ENCODE measurements at regions not wholly inside any gene's neighbourhood (a gene's known extent, or its start where the extent isn't known, plus 50 kb on each side); places are given as distances from the start of the nearest gene placed in this dataset.

GRCh38 chr11:134476435-134477021 is 64.5 kb upstream of the B3GAT1 start:
- Histone ChIP-seq H3K9me3 (ENCODE audit: control insufficient read depth, insufficient read depth, low read depth, low read length) (no peaks in the 10 kb centered on the region), H3K4me1 (ENCODE audit: control insufficient read depth, insufficient read depth, low read length) (no peaks in the 10 kb centered on the region), H3K4me3 (ENCODE audit: low read depth, low read length) (no peak overlapping the region), H3K27ac (ENCODE audit: extremely low read depth, low read depth, low read length) (no peak overlapping the region), H3K36me3 (ENCODE audit: control insufficient read depth in 2 of 2, insufficient read depth in 1 of 2, low read length in 2 of 2) (no peaks in the 10 kb centered on the region)
- TF ChIP-seq ZIC2 (tag by site-specific recombination; IDR thresholded peaks at IDR 0.05) (no peak), REST (tag by site-specific recombination; IDR thresholded peaks at IDR 0.05) (peak; percentile 92)
- ChIA-PET CTCF (interaction anchor here (0.6 kb wide), 1 partner anchor 557 kb away, joined by 3 read pairs; no protein-coding TSS in a partner anchor), POLR2A (interaction anchor here (1.2 kb wide), 1 partner anchor 8 kb away, joined by 3 read pairs; no protein-coding TSS in a partner anchor)

GRCh38 chr11:134475951-134476350 is 63.9 kb upstream of the B3GAT1 start:
- no peaks in the 10 kb centered on the region for H3K36me3 ChIP-seq (ENCODE audit: control insufficient read depth in 2 of 2, insufficient read depth in 1 of 2, low read length in 2 of 2)
- H3K9me3 ChIP-seq (ENCODE audit: control insufficient read depth, insufficient read depth, low read depth, low read length), result no peaks in the 10 kb centered on the region
- TF ChIP-seq ZNF214 (tag by site-specific recombination; IDR thresholded peaks at IDR 0.05; ENCODE audit: borderline replicate concordance), result no peak
- TF ChIP-seq ZFP69B (tag by site-specific recombination; IDR thresholded peaks at IDR 0.05), result no peak
- TF ChIP-seq ZNF2 (tag by site-specific recombination; IDR thresholded peaks at IDR 0.05), result no peak
- no peak for TF ChIP-seq ZNF510 (tag by site-specific recombination; IDR thresholded peaks at IDR 0.05; ENCODE audit: insufficient replicate concordance)
- no peak for TF ChIP-seq ZNF140 (tag by site-specific recombination; IDR thresholded peaks at IDR 0.05)
- TF ChIP-seq ZNF629 (tag by site-specific recombination; IDR thresholded peaks at IDR 0.05), result no peak
- TF ChIP-seq SCRT1 (tag by site-specific recombination; IDR thresholded peaks at IDR 0.05; ENCODE audit: borderline replicate concordance), result no peak
- no peak for TF ChIP-seq ZFP41 (tag by site-specific recombination; IDR thresholded peaks at IDR 0.05; ENCODE audit: borderline replicate concordance)
- no peak for TF ChIP-seq ZNF747 (tag by site-specific recombination; IDR thresholded peaks at IDR 0.05)
- no peak for TF ChIP-seq ZNF324 (tag by site-specific recombination; IDR thresholded peaks at IDR 0.05)
- CTCF ChIA-PET, result interaction anchor here (0.6 kb wide), 2 partner anchors 124 to 556 kb away, joined by 3 to 4 read pairs; no protein-coding TSS in a partner anchor
- no peak overlapping the region for H3K27ac ChIP-seq (ENCODE audit: extremely low read depth, low read depth, low read length)
- H3K4me3 ChIP-seq (ENCODE audit: low read depth, low read length), result no peak overlapping the region
- no peaks in the 10 kb centered on the region for H3K4me1 ChIP-seq (ENCODE audit: control insufficient read depth, insufficient read depth, low read length)
- POLR2A ChIA-PET, result no interaction called here

- POLR2A ChIA-PET, result no interaction called here
- CTCF ChIA-PET, result no interaction called here
- no peak overlapping the region for H3K27ac ChIP-seq (ENCODE audit: extremely low read depth, low read depth, low read length)
- H3K4me3 ChIP-seq (ENCODE audit: low read depth, low read length), result no peak overlapping the region
- no peaks in the 10 kb centered on the region for H3K36me3 ChIP-seq (ENCODE audit: control insufficient read depth in 2 of 2, insufficient read depth in 1 of 2, low read length in 2 of 2)
- no peaks in the 10 kb centered on the region for H3K9me3 ChIP-seq (ENCODE audit: control insufficient read depth, insufficient read depth, low read depth, low read length)
- H3K4me1 ChIP-seq (ENCODE audit: control insufficient read depth, insufficient read depth, low read length), result no peaks in the 10 kb centered on the region
- no peak for TF ChIP-seq ZNF658 (tag by site-specific recombination; IDR thresholded peaks at IDR 0.05)
- TF ChIP-seq ZNF23 (tag by site-specific recombination; IDR thresholded peaks at IDR 0.05; ENCODE audit: borderline replicate concordance), result no peak
- TF ChIP-seq AEBP2 (tag by site-specific recombination; IDR thresholded peaks at IDR 0.05; ENCODE audit: borderline replicate concordance), result no peak
- TF ChIP-seq ZNF416 (tag by site-specific recombination; IDR thresholded peaks at IDR 0.05), result no peak
- TF ChIP-seq ZFP3 (tag by site-specific recombination; IDR thresholded peaks at IDR 0.05; ENCODE audit: low read depth), result no peak
- no peak for TF ChIP-seq ZNF777 (tag by site-specific recombination; IDR thresholded peaks at IDR 0.05; ENCODE audit: borderline replicate concordance)
- no peak for TF ChIP-seq ZNF571 (tag by site-specific recombination; IDR thresholded peaks at IDR 0.05)
- TF ChIP-seq WT1 (tag by site-specific recombination; IDR thresholded peaks at IDR 0.05), result no peak
- no peak for TF ChIP-seq ZBTB10 (tag by site-specific recombination; IDR thresholded peaks at IDR 0.05)
- no peak for TF ChIP-seq ZNF514 (tag by site-specific recombination; IDR thresholded peaks at IDR 0.05)
- TF ChIP-seq ZNF560 (tag by site-specific recombination; IDR thresholded peaks at IDR 0.05; ENCODE audit: borderline replicate concordance), result no peak
- no peak for TF ChIP-seq ZNF600 (tag by site-specific recombination; IDR thresholded peaks at IDR 0.05)
- no peak for TF ChIP-seq ZNF132 (tag by site-specific recombination; IDR thresholded peaks at IDR 0.05; ENCODE audit: borderline replicate concordance)
Observed at GRCh38 chr11:134474942-134475341, 62.9 kb upstream of the B3GAT1 start.

Data from HEK293 (cell line).